ENCODE measurements at regions not wholly inside any gene's neighbourhood (a gene's known extent, or its start where the extent isn't known, plus 50 kb on each side); places are given as distances from the start of the nearest gene placed in this dataset.

- ATAC-seq, result peak; percentile 30
Observed at GRCh38 chr10:132467464-132468149, 70.0 kb upstream of the INPP5A start.

- ATAC-seq, result no peak
Observed at GRCh38 chr10:132468216-132468615, 69.4 kb upstream of the INPP5A start.

GRCh38 chr10:132468651-132469050 is 68.9 kb upstream of the INPP5A start:
- ATAC-seq, result no peak

- ATAC-seq, result no peak
Observed at GRCh38 chr10:132469197-132469884, 68.2 kb upstream of the INPP5A start.

GRCh38 chr10:132470410-132471124 is 67.0 kb upstream of the INPP5A start:
- ATAC-seq, result no peak

GRCh38 chr10:132471125-132471451 is 66.5 kb upstream of the INPP5A start:
- no peak for ATAC-seq

GRCh38 chr10:132471484-132471883 is 66.1 kb upstream of the INPP5A start:
- no peak for ATAC-seq

GRCh38 chr10:132475086-132475485 is 62.5 kb upstream of the INPP5A start:
- no peak for ATAC-seq

GRCh38 chr10:132476146-132477065 is 61.2 kb upstream of the INPP5A start:
- ATAC-seq, result no peak

- no peak for ATAC-seq
Observed at GRCh38 chr10:132477066-132477397, 60.6 kb upstream of the INPP5A start.

- no peak for ATAC-seq
Observed at GRCh38 chr10:132477398-132478340, 59.9 kb upstream of the INPP5A start.

GRCh38 chr10:132478341-132479023 is 59.1 kb upstream of the INPP5A start:
- no peak for ATAC-seq

- no peak for ATAC-seq
Observed at GRCh38 chr10:132479024-132479602, 58.5 kb upstream of the INPP5A start.

GRCh38 chr10:132479603-132480221 is 57.9 kb upstream of the INPP5A start:
- ATAC-seq, result no peak

- no peak for ATAC-seq
Observed at GRCh38 chr10:132480356-132480755, 57.2 kb upstream of the INPP5A start.

GRCh38 chr10:132481690-132482089 is 55.9 kb upstream of the INPP5A start:
- no peak for ATAC-seq

- ATAC-seq, result peak; percentile 37
Observed at GRCh38 chr10:132482090-132482800, 55.3 kb upstream of the INPP5A start.

- ATAC-seq, result no peak
Observed at GRCh38 chr10:132483394-132483793, 54.2 kb upstream of the INPP5A start.

GRCh38 chr10:132484922-132485321 is 52.7 kb upstream of the INPP5A start:
- no peak for ATAC-seq

GRCh38 chr10:132485391-132485790 is 52.2 kb upstream of the INPP5A start:
- ATAC-seq, result no peak

All from esophagus mucosa (tissue), 1 donor.